HL-60 (cell line): ENCODE measurements at regions not wholly inside any gene's neighbourhood (a gene's known extent, or its start where the extent isn't known, plus 50 kb on each side); places are given as distances from the start of the nearest gene placed in this dataset.

Source experiments
- CTCF ChIP-seq: IDR thresholded peaks from one replicate; pipeline ENCODE4 v1.5.1; 2011; ENCODE audit warnings: low read length, control low read depth, inconsistent platforms; ENCODE audit not compliant: insufficient read depth
- GABPA ChIP-seq: IDR thresholded peaks from 2 replicates; pipeline ENCODE4 v1.6.1; 2012; ENCODE audit warnings: low read depth
- POLR2AphosphoS5 ChIP-seq: IDR thresholded peaks from 2 replicates; pipeline ENCODE4 v1.6.1; 2012; ENCODE audit warnings: low read depth
- REST ChIP-seq: IDR thresholded peaks from 2 replicates; pipeline ENCODE4 v1.6.1; 2012; ENCODE audit warnings: low read depth; ENCODE audit not compliant: insufficient replicate concordance

GRCh38 chr1:208868554-208868953 is 624.4 kb upstream of the PLXNA2 start:
- TF ChIP-seq GABPA, result no peak
- no peak for TF ChIP-seq CTCF
- no peak for TF ChIP-seq REST
- TF ChIP-seq POLR2AphosphoS5, result no peak
